ENCODE measurements at regions not wholly inside any gene's neighbourhood (a gene's known extent, or its start where the extent isn't known, plus 50 kb on each side); places are given as distances from the start of the nearest gene placed in this dataset.
"Not testable (repeated sequence)": the region's sequence is repeated elsewhere in the genome, so short reads cannot be mapped to it uniquely, and the experiment has no call there.

GRCh38 chr5:100714780-100715179 lies 179.6 kb downstream of the FAM174A start:
- ATAC-seq (ENCODE audit: low read depth); DNase-seq; POLR2A ChIA-PET; H3K36me3 Mint-ChIP-seq; H3K27ac Mint-ChIP-seq; H3K4me1 Mint-ChIP-seq; H3K27me3 Mint-ChIP-seq; H3K4me3 Mint-ChIP-seq; H3K9me3 Mint-ChIP-seq: not testable (repeated sequence)

- Mint-ChIP-seq H3K9me3 (no peaks in the 10 kb centered on the region), H3K27me3 (no peaks in the 10 kb centered on the region), H3K36me3 (no peaks in the 10 kb centered on the region), H3K27ac (no peak overlapping the region), H3K4me3 (no peak overlapping the region), H3K4me1 (no peaks in the 10 kb centered on the region)
- no peak for ATAC-seq (ENCODE audit: low read depth)
- POLR2A ChIA-PET = no interaction called here
- DNase-seq = no peak
These were observed 180.4 kb downstream of the ST8SIA4 start for GRCh38 chr5:100722657-100723056.

- H3K27ac Mint-ChIP-seq = no peak overlapping the region
- DNase-seq (no peak), ATAC-seq (ENCODE audit: low read depth) (no peak)
- POLR2A ChIA-PET = no interaction called here
- no peaks in the 10 kb centered on the region for H3K36me3 Mint-ChIP-seq
- no peaks in the 10 kb centered on the region for H3K9me3 Mint-ChIP-seq
- no peak overlapping the region for H3K4me3 Mint-ChIP-seq
- no peaks in the 10 kb centered on the region for H3K4me1 Mint-ChIP-seq
- no peaks in the 10 kb centered on the region for H3K27me3 Mint-ChIP-seq
These were observed 179.9 kb downstream of the ST8SIA4 start for GRCh38 chr5:100723229-100723628.

- no peak for DNase-seq
- Mint-ChIP-seq H3K9me3 (no peaks in the 10 kb centered on the region), H3K36me3 (no peaks in the 10 kb centered on the region), H3K27me3 (no peaks in the 10 kb centered on the region), H3K4me1 (no peaks in the 10 kb centered on the region), H3K4me3 (no peak overlapping the region), H3K27ac (no peak overlapping the region)
- no peak for ATAC-seq (ENCODE audit: low read depth)
- POLR2A ChIA-PET = interaction anchor here (0.9 kb wide), 1 partner anchor 177 kb away, joined by 4 read pairs; the partner anchor contains the start of gene ST8SIA4
These were observed 177.0 kb downstream of the ST8SIA4 start for GRCh38 chr5:100726116-100726515.

- Mint-ChIP-seq H3K27ac (peak overlapping the region; percentile 88), H3K27me3 (no peaks in the 10 kb centered on the region), H3K36me3 (no peaks in the 10 kb centered on the region), H3K9me3 (no peaks in the 10 kb centered on the region), H3K4me1 (peaks cover 9% of the 10 kb centered on the region), H3K4me3 (peak overlapping the region; percentile 83)
- DNase-seq (no peak), ATAC-seq (ENCODE audit: low read depth) (peak; percentile 92)
- POLR2A ChIA-PET = interaction anchor here (3.8 kb wide), 1 partner anchor 170 kb away, joined by 17 read pairs; the partner anchor contains the start of gene ST8SIA4
These were observed 171.3 kb downstream of the ST8SIA4 start for GRCh38 chr5:100731768-100732167.

GRCh38 chr5:100746730-100747129 lies 156.4 kb downstream of the ST8SIA4 start:
- POLR2A ChIA-PET = no interaction called here
- ATAC-seq (ENCODE audit: low read depth) = peak; percentile 87
- H3K27ac Mint-ChIP-seq = peak overlapping the region; percentile 34

GRCh38 chr5:100749771-100750284 lies 153.3 kb downstream of the ST8SIA4 start:
- ATAC-seq (ENCODE audit: low read depth) (no peak), DNase-seq (no peak)
- H3K36me3 Mint-ChIP-seq = no peaks in the 10 kb centered on the region
- H3K4me3 Mint-ChIP-seq = no peak overlapping the region
- POLR2A ChIA-PET = interaction anchor here (1.2 kb wide), 1 partner anchor 151 kb away, joined by 3 read pairs; no protein-coding TSS in a partner anchor
- H3K9me3 Mint-ChIP-seq = no peaks in the 10 kb centered on the region
- no peaks in the 10 kb centered on the region for H3K27me3 Mint-ChIP-seq
- H3K4me1 Mint-ChIP-seq = peaks cover 6% of the 10 kb centered on the region
- no peak overlapping the region for H3K27ac Mint-ChIP-seq

More at GRCh38 chr5:100746730-100747129, 156.4 kb downstream of the ST8SIA4 start:
- no peaks in the 10 kb centered on the region for H3K36me3 Mint-ChIP-seq
- no peak for DNase-seq
- H3K9me3 Mint-ChIP-seq = no peaks in the 10 kb centered on the region
- H3K4me1 Mint-ChIP-seq = peaks cover 6% of the 10 kb centered on the region
- peak overlapping the region; percentile 63 for H3K4me3 Mint-ChIP-seq
- H3K27me3 Mint-ChIP-seq = no peaks in the 10 kb centered on the region

- no peak overlapping the region for H3K4me3 Mint-ChIP-seq
- H3K27me3 Mint-ChIP-seq = peaks cover 3% of the 10 kb centered on the region
- H3K9me3 Mint-ChIP-seq = no peaks in the 10 kb centered on the region
- no peak overlapping the region for H3K27ac Mint-ChIP-seq
- no peaks in the 10 kb centered on the region for H3K36me3 Mint-ChIP-seq
- POLR2A ChIA-PET = no interaction called here
- no peaks in the 10 kb centered on the region for H3K4me1 Mint-ChIP-seq
- no peak for ATAC-seq (ENCODE audit: low read depth)
- no peak for DNase-seq
These were observed 147.6 kb downstream of the ST8SIA4 start for GRCh38 chr5:100755435-100755834.

Measured in activated naive CD8-positive, alpha-beta T cell treated with anti-CD3 and anti-CD28 coated beads, Interleukin-2, amount 10 ng/mL, durations not matched to agents 7 days and 5 days (primary cell).